Lower leg skin (tissue), 3 donors: ENCODE measurements at regions not wholly inside any gene's neighbourhood (a gene's known extent, or its start where the extent isn't known, plus 50 kb on each side); places are given as distances from the start of the nearest gene placed in this dataset.

Source experiments
- CTCF ChIP-seq, 3 donors: fragments of 450-650 bp; IDR thresholded peaks; one replicate each; pipeline ENCODE4 v1.5.1; 2016; ENCODE audit warnings: antibody characterized with exemption in 3 of 3, mild to moderate bottlenecking in 3 of 3, moderate library complexity in 2 of 3
- POLR2A ChIP-seq, 2 donors: fragments of 450-650 bp; IDR thresholded peaks; one replicate each; pipeline ENCODE4 v1.6.1; 2016 to 2017; ENCODE audit warnings: antibody characterized with exemption in 2 of 2, mild to moderate bottlenecking in 1 of 2, moderate library complexity in 1 of 2

GRCh38 chr5:163607256-163607655, 101.8 kb downstream of the MAT2B start:
- TF ChIP-seq CTCF (IDR thresholded peaks at IDR 0.05) (no peak), POLR2A (IDR thresholded peaks at IDR 0.05) (no peak)
